Fibroblast of lung (primary cell): ENCODE measurements at regions not wholly inside any gene's neighbourhood (a gene's known extent, or its start where the extent isn't known, plus 50 kb on each side); places are given as distances from the start of the nearest gene placed in this dataset.
A peak's percentile ranks its signal among the peaks of the same experiment; 100 is the strongest.

Experiments used
- DNase-seq, 2 donors: peaks; one replicate each; pipeline versions ENCODE4 v3.0.0 to v3.0.0-alpha.2; 2010; ENCODE audit warnings: low read depth in 2 of 2
- H2AFZ ChIP-seq: 2 replicates; pipeline ENCODE4 v1.5.1; 2012; ENCODE audit warnings: low read length, control low read depth, inconsistent platforms
- H3K27ac ChIP-seq: 2 replicates; pipeline ENCODE4 v1.5.1; 2011; ENCODE audit warnings: low read length, control low read depth; ENCODE audit not compliant: insufficient read depth
- H3K27me3 ChIP-seq: 2 replicates; pipeline ENCODE4 v1.5.1; 2011; ENCODE audit warnings: mild to moderate bottlenecking, low read length; ENCODE audit not compliant: control insufficient read depth, insufficient read depth
- H3K36me3 ChIP-seq: 2 replicates; pipeline ENCODE4 v1.5.1; 2011; ENCODE audit warnings: low read length; ENCODE audit not compliant: control insufficient read depth, insufficient read depth
- H3K4me1 ChIP-seq: 2 replicates; pipeline ENCODE4 v1.5.1; 2011; ENCODE audit warnings: low read length; ENCODE audit not compliant: control insufficient read depth, insufficient read depth; ENCODE audit errors: extremely low read depth
- H3K4me2 ChIP-seq: 2 replicates; pipeline ENCODE4 v1.5.1; 2011; ENCODE audit warnings: low read length, control low read depth; ENCODE audit not compliant: insufficient read depth; ENCODE audit errors: extremely low read depth
- H3K4me3 ChIP-seq, 4 experiments: fragments of 200-600 bp in 1 of 4; sonication (generic) in 1 of 4; replicated peaks in 1 of 4; 2 replicates each; pipeline ENCODE4 v1.5.1; 2011 to 2016; ENCODE audit warnings: low read length in 4 of 4, low read depth in 3 of 4, mild to moderate bottlenecking in 3 of 4, control low read depth in 2 of 4, inconsistent platforms in 1 of 4, mixed read lengths in 1 of 4; ENCODE audit not compliant: insufficient read depth in 1 of 4; ENCODE audit errors: control extremely low read depth in 1 of 4
- H3K79me2 ChIP-seq: 2 replicates; pipeline ENCODE4 v1.5.1; 2012; ENCODE audit warnings: mild to moderate bottlenecking, low read length, inconsistent platforms; ENCODE audit not compliant: control insufficient read depth, insufficient read depth
- H3K9ac ChIP-seq: 2 replicates; pipeline ENCODE4 v1.5.1; 2011; ENCODE audit warnings: mild to moderate bottlenecking, low read length, control low read depth; ENCODE audit not compliant: insufficient read depth
- H3K9me3 ChIP-seq: 2 replicates; pipeline ENCODE4 v1.5.1; 2012; ENCODE audit warnings: low read depth, low read length; ENCODE audit not compliant: control insufficient read depth, insufficient read depth
- H4K20me1 ChIP-seq: 2 replicates; pipeline ENCODE4 v1.5.1; 2011; ENCODE audit warnings: low read length; ENCODE audit not compliant: control insufficient read depth, insufficient read depth; ENCODE audit errors: extremely low read depth
- CTCF ChIP-seq, 2 donors: IDR thresholded peaks in 1 of 2; conservative IDR thresholded peaks in 1 of 2; 1 replicate in 1 of 2; 2 replicates in 1 of 2; pipeline ENCODE4 v1.5.1; 2011 to 2012; ENCODE audit warnings: low read length in 2 of 2, control low read depth in 1 of 2, inconsistent platforms in 1 of 2, low read depth in 1 of 2, mild to moderate bottlenecking in 1 of 2
- EZH2 ChIP-seq: IDR thresholded peaks from 2 replicates; pipeline ENCODE4 v1.5.1; 2012; ENCODE audit warnings: low read length, control low read depth, mild to moderate bottlenecking; ENCODE audit errors: missing control alignments

GRCh38 chr14:22405201-22405600 is 183.8 kb downstream of the DAD1 start:
- no peak for TF ChIP-seq CTCF (conservative IDR thresholded peaks at IDR 0.05 in 1 of 2, IDR thresholded peaks at IDR 0.05 in 1 of 2; ENCODE audit: low read depth in 1 of 2, low read length in 2 of 2)
- no peak for TF ChIP-seq EZH2

GRCh38 chr14:22403296-22403695 is 185.7 kb downstream of the DAD1 start:
- Histone ChIP-seq H3K4me1 (no peaks in the 10 kb centered on the region), H3K79me2 (no peaks in the 10 kb centered on the region), H4K20me1 (no peaks in the 10 kb centered on the region), H3K27me3 (peaks cover 6% of the 10 kb centered on the region), H3K27ac (no peak overlapping the region), H3K4me2 (no peak overlapping the region), H3K9ac (no peak overlapping the region), H3K4me3 (no peak overlapping the region), H3K9me3 (no peaks in the 10 kb centered on the region), H2AFZ (no peak overlapping the region), H3K36me3 (no peaks in the 10 kb centered on the region)
- TF ChIP-seq EZH2 (no peak), CTCF (conservative IDR thresholded peaks at IDR 0.05 in 1 of 2, IDR thresholded peaks at IDR 0.05 in 1 of 2; ENCODE audit: low read depth in 1 of 2, low read length in 2 of 2) (no peak)
- DNase-seq: peak in 1 of 2 donors; percentile 72

More at GRCh38 chr14:22405201-22405600, 183.8 kb downstream of the DAD1 start:
- Histone ChIP-seq H2AFZ (no peak overlapping the region), H3K4me1 (no peaks in the 10 kb centered on the region), H3K36me3 (no peaks in the 10 kb centered on the region), H3K27me3 (peaks cover 8% of the 10 kb centered on the region), H4K20me1 (no peaks in the 10 kb centered on the region), H3K79me2 (no peaks in the 10 kb centered on the region), H3K9me3 (no peaks in the 10 kb centered on the region), H3K4me3 (no peak overlapping the region), H3K9ac (no peak overlapping the region), H3K4me2 (no peak overlapping the region), H3K27ac (no peak overlapping the region)
- DNase-seq: no peak

GRCh38 chr14:22400655-22401259 is 188.3 kb downstream of the DAD1 start:
- Histone ChIP-seq H3K27ac (no peak overlapping the region), H3K9ac (no peak overlapping the region), H3K4me3 (no peak overlapping the region), H2AFZ (no peak overlapping the region), H4K20me1 (no peaks in the 10 kb centered on the region), H3K79me2 (no peaks in the 10 kb centered on the region), H3K4me1 (no peaks in the 10 kb centered on the region), H3K27me3 (peaks cover 6% of the 10 kb centered on the region), H3K4me2 (no peak overlapping the region), H3K36me3 (no peaks in the 10 kb centered on the region), H3K9me3 (no peaks in the 10 kb centered on the region)
- DNase-seq: peak in 1 of 2 donors; percentile 32
- no peak for TF ChIP-seq EZH2
- TF ChIP-seq CTCF (conservative IDR thresholded peaks at IDR 0.05 in 1 of 2, IDR thresholded peaks at IDR 0.05 in 1 of 2; ENCODE audit: low read depth in 1 of 2, low read length in 2 of 2): no peak
